ENCODE measurements at regions not wholly inside any gene's neighbourhood (a gene's known extent, or its start where the extent isn't known, plus 50 kb on each side); places are given as distances from the start of the nearest gene placed in this dataset.

DNA sequence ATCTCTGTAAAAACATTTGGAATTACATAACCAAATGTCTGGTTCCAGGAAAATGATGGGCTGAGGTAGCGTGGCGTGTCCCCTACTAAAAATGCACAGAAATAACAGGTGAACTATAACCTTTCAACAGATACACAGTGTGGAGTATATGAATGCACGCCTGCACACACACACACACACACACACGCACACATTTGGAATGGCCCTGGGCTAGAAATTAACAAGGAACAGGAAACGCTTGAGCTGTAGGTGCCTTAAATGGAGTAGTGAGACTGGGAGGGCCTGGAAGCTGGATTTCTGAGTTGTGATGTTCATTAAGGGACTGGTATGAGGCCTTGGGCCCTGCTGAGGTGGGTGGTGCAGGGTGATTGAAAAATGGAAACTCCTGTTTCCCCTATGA lies 246.5 kb upstream of the C1orf174 start:
- no peak overlapping the region for H3K27ac ChIP-seq (ENCODE audit: low read depth, low read length)
- H3K9me3 Mint-ChIP-seq (ENCODE audit: unreplicated experiment), result peaks cover 2% of the 10 kb centered on the region
- H3K79me2 ChIP-seq (ENCODE audit: insufficient read depth, low read length), result no peaks in the 10 kb centered on the region
- H3K36me3 Mint-ChIP-seq (ENCODE audit: low read depth, unreplicated experiment), result no peaks in the 10 kb centered on the region
- H3K27ac Mint-ChIP-seq (ENCODE audit: unreplicated experiment), result no peak overlapping the region
- H2AFZ ChIP-seq (ENCODE audit: low read depth, low read length), result no peak overlapping the region
- H3K27me3 Mint-ChIP-seq (ENCODE audit: low read depth, unreplicated experiment), result no peaks in the 10 kb centered on the region
- FAIRE-seq (no peak), DNase-seq (ENCODE audit: low read depth) (no peak)
- TF ChIP-seq, protein P1, sequence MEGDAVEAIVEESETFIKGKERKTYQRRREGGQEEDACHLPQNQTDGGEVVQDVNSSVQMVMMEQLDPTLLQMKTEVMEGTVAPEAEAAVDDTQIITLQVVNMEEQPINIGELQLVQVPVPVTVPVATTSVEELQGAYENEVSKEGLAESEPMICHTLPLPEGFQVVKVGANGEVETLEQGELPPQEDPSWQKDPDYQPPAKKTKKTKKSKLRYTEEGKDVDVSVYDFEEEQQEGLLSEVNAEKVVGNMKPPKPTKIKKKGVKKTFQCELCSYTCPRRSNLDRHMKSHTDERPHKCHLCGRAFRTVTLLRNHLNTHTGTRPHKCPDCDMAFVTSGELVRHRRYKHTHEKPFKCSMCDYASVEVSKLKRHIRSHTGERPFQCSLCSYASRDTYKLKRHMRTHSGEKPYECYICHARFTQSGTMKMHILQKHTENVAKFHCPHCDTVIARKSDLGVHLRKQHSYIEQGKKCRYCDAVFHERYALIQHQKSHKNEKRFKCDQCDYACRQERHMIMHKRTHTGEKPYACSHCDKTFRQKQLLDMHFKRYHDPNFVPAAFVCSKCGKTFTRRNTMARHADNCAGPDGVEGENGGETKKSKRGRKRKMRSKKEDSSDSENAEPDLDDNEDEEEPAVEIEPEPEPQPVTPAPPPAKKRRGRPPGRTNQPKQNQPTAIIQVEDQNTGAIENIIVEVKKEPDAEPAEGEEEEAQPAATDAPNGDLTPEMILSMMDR (IDR thresholded peaks at IDR 0.05; ENCODE audit: insufficient read depth, low read depth, low read length), result no peak
- no peak for TF ChIP-seq EZH2 (IDR thresholded peaks at IDR 0.05; ENCODE audit: insufficient read depth, low read length)
- no peak overlapping the region for H3K4me2 ChIP-seq (ENCODE audit: low read length)
- H3K4me3 Mint-ChIP-seq (ENCODE audit: unreplicated experiment), result no peak overlapping the region
- H3K4me1 Mint-ChIP-seq (ENCODE audit: low read depth, unreplicated experiment), result no peaks in the 10 kb centered on the region
- H3K27me3 ChIP-seq (ENCODE audit: insufficient read depth, low read length), result no peaks in the 10 kb centered on the region
- H3K9ac ChIP-seq (ENCODE audit: low read length), result no peak overlapping the region
- peaks cover 2% of the 10 kb centered on the region for H4K20me1 ChIP-seq (ENCODE audit: insufficient read depth, low read length)
- no peaks in the 10 kb centered on the region for H3K4me1 ChIP-seq (ENCODE audit: insufficient read depth, low read length)
- H3K4me3 ChIP-seq (ENCODE audit: insufficient read depth, low read depth, low read length), result no peak overlapping the region
- H3K36me3 ChIP-seq (ENCODE audit: insufficient read depth, low read length), result no peaks in the 10 kb centered on the region
- peaks cover 15% of the 10 kb centered on the region for H3K9me3 ChIP-seq (ENCODE audit: insufficient read depth, low read depth, low read length)

DNA sequence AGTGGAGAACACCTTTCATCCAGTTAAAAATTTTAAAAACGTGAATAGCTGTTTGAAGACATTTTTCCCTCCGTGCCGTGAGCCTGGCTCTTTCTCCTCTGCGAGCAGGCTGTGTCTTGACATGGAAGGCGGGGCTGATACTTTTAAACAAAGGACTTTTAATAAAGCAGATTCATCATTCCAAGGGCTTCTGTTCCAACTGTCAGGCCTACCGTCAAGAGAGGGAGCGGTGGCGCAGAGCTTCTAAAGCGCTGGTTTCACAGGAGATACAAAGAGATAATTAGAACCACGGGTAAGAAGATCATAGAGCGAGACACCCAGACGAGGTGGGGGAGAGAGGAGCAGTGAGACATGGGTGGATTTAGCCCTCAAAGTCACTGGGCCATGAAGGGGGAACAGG lies 247.4 kb upstream of the C1orf174 start:
- H3K27ac Mint-ChIP-seq (ENCODE audit: unreplicated experiment), result no peak overlapping the region
- no peak overlapping the region for H3K9ac ChIP-seq (ENCODE audit: low read length)
- no peaks in the 10 kb centered on the region for H3K4me1 Mint-ChIP-seq (ENCODE audit: low read depth, unreplicated experiment)
- H3K27me3 ChIP-seq (ENCODE audit: insufficient read depth, low read length), result no peaks in the 10 kb centered on the region
- FAIRE-seq, result no peak
- H3K4me3 Mint-ChIP-seq (ENCODE audit: unreplicated experiment), result no peak overlapping the region
- H3K27me3 Mint-ChIP-seq (ENCODE audit: low read depth, unreplicated experiment), result no peaks in the 10 kb centered on the region
- H3K4me2 ChIP-seq (ENCODE audit: low read length), result no peak overlapping the region
- peaks cover 17% of the 10 kb centered on the region for H3K9me3 ChIP-seq (ENCODE audit: insufficient read depth, low read depth, low read length)
- H3K27ac ChIP-seq (ENCODE audit: low read depth, low read length), result no peak overlapping the region
- H3K36me3 ChIP-seq (ENCODE audit: insufficient read depth, low read length), result no peaks in the 10 kb centered on the region
- DNase-seq (ENCODE audit: low read depth), result no peak
- no peak for TF ChIP-seq EZH2 (IDR thresholded peaks at IDR 0.05; ENCODE audit: insufficient read depth, low read length)
- TF ChIP-seq, protein P1 (IDR thresholded peaks at IDR 0.05; ENCODE audit: insufficient read depth, low read depth, low read length), result no peak
- H3K9me3 Mint-ChIP-seq (ENCODE audit: unreplicated experiment), result peaks cover 1% of the 10 kb centered on the region
- H3K4me1 ChIP-seq (ENCODE audit: insufficient read depth, low read length), result no peaks in the 10 kb centered on the region
- H3K36me3 Mint-ChIP-seq (ENCODE audit: low read depth, unreplicated experiment), result no peaks in the 10 kb centered on the region
- H3K79me2 ChIP-seq (ENCODE audit: insufficient read depth, low read length), result no peaks in the 10 kb centered on the region
- peaks cover 2% of the 10 kb centered on the region for H4K20me1 ChIP-seq (ENCODE audit: insufficient read depth, low read length)
- H2AFZ ChIP-seq (ENCODE audit: low read depth, low read length), result no peak overlapping the region
- H3K4me3 ChIP-seq (ENCODE audit: insufficient read depth, low read depth, low read length), result no peak overlapping the region

DNA sequence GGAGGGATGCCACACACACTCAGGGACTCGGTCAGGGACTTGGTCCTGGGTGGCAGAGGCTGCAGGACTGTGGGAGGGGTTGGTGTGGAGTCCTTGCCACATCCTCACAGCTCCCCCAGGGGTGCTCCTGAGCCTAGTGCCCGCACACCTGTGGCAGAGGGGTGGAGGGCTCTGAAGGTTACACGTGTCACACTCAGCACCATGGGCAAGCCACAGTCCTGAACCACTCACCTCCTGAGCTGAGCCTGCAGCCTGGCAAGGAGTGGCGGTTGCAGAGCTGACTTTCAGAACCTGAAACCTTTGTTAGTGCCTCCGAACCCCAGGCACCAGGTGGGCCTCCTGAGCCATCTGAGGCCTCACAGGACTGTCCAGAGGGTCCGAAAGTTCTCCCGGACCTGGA lies 249.2 kb upstream of the C1orf174 start:
- no peak for TF ChIP-seq EZH2 (IDR thresholded peaks at IDR 0.05; ENCODE audit: insufficient read depth, low read length)
- TF ChIP-seq, protein P1 (IDR thresholded peaks at IDR 0.05; ENCODE audit: insufficient read depth, low read depth, low read length), result no peak

More for the DNA sequence above, 249.2 kb upstream of the C1orf174 start:
- H3K79me2 ChIP-seq (ENCODE audit: insufficient read depth, low read length), result no peaks in the 10 kb centered on the region
- Mint-ChIP-seq H3K27ac (ENCODE audit: unreplicated experiment) (no peak overlapping the region), H3K9me3 (ENCODE audit: unreplicated experiment) (peaks cover 7% of the 10 kb centered on the region), H3K36me3 (ENCODE audit: low read depth, unreplicated experiment) (no peaks in the 10 kb centered on the region), H3K4me3 (ENCODE audit: unreplicated experiment) (no peak overlapping the region), H3K4me1 (ENCODE audit: low read depth, unreplicated experiment) (no peaks in the 10 kb centered on the region), H3K27me3 (ENCODE audit: low read depth, unreplicated experiment) (peaks cover 6% of the 10 kb centered on the region)
- no peak overlapping the region for H3K4me2 ChIP-seq (ENCODE audit: low read length)
- no peak overlapping the region for H3K27ac ChIP-seq (ENCODE audit: low read depth, low read length)
- no peak overlapping the region for H3K9ac ChIP-seq (ENCODE audit: low read length)
- no peak overlapping the region for H2AFZ ChIP-seq (ENCODE audit: low read depth, low read length)
- no peaks in the 10 kb centered on the region for H3K36me3 ChIP-seq (ENCODE audit: insufficient read depth, low read length)
- DNase-seq (ENCODE audit: low read depth), result no peak
- no peaks in the 10 kb centered on the region for H3K4me1 ChIP-seq (ENCODE audit: insufficient read depth, low read length)
- H3K9me3 ChIP-seq (ENCODE audit: insufficient read depth, low read depth, low read length), result peaks cover 14% of the 10 kb centered on the region
- H3K4me3 ChIP-seq (ENCODE audit: insufficient read depth, low read depth, low read length), result no peak overlapping the region
- peaks cover 2% of the 10 kb centered on the region for H4K20me1 ChIP-seq (ENCODE audit: insufficient read depth, low read length)
- FAIRE-seq, result no peak
- H3K27me3 ChIP-seq (ENCODE audit: insufficient read depth, low read length), result no peaks in the 10 kb centered on the region
